PFSK-1 (cell line): ENCODE measurements at regions not wholly inside any gene's neighbourhood (a gene's known extent, or its start where the extent isn't known, plus 50 kb on each side); places are given as distances from the start of the nearest gene placed in this dataset.

Source experiments
- FOXP2 ChIP-seq: optimal IDR thresholded peaks from 2 replicates; pipeline ENCODE3; 2011; ENCODE audit warnings: borderline replicate concordance, control low read depth, inconsistent platforms; ENCODE audit not compliant: insufficient read depth; ENCODE audit errors: extremely low read length, extremely low read depth
- POLR2AphosphoS5 ChIP-seq: IDR thresholded peaks from 2 replicates; pipeline ENCODE4 v1.6.1; 2012; ENCODE audit warnings: low read depth, mild to moderate bottlenecking, control low read depth, low read length, moderate library complexity
- REST ChIP-seq, 2 experiments: IDR thresholded peaks; 2 replicates each; pipeline versions ENCODE4 v1.6.1 to v1.8.0; 2011 to 2012; ENCODE audit warnings: low read depth in 2 of 2, low read length in 2 of 2, control low read depth in 1 of 2, inconsistent platforms in 1 of 2, mild to moderate bottlenecking in 1 of 2, moderate library complexity in 1 of 2; ENCODE audit not compliant: insufficient read depth in 1 of 2
- SIN3A ChIP-seq: IDR thresholded peaks from 2 replicates; pipeline ENCODE4 v1.6.1; 2012; ENCODE audit warnings: mild to moderate bottlenecking, low read length, moderate library complexity, borderline replicate concordance; ENCODE audit not compliant: insufficient read depth
- TAF1 ChIP-seq: IDR thresholded peaks from 2 replicates; pipeline ENCODE4 v1.6.1; 2012; ENCODE audit warnings: low read length, control low read depth, borderline replicate concordance; ENCODE audit not compliant: insufficient read depth

GRCh38 chr6:132219901-132220300, 181.4 kb downstream of the MOXD1 start:
- TF ChIP-seq FOXP2, result no peak
- no peak for TF ChIP-seq TAF1
- TF ChIP-seq SIN3A, result no peak
- TF ChIP-seq REST (IDR thresholded peaks at IDR 0.05; ENCODE audit: insufficient read depth in 1 of 2, low read depth in 2 of 2, low read length in 2 of 2), result no peak
- TF ChIP-seq POLR2AphosphoS5, result no peak

- no peak for TF ChIP-seq TAF1
- no peak for TF ChIP-seq POLR2AphosphoS5
- TF ChIP-seq SIN3A, result no peak
- no peak for TF ChIP-seq REST (IDR thresholded peaks at IDR 0.05; ENCODE audit: insufficient read depth in 1 of 2, low read depth in 2 of 2, low read length in 2 of 2)
- TF ChIP-seq FOXP2, result no peak
Measured at GRCh38 chr6:132218059-132218696, 183.1 kb downstream of the MOXD1 start.

GRCh38 chr6:132215805-132216204, 185.5 kb downstream of the MOXD1 start:
- no peak for TF ChIP-seq FOXP2
- TF ChIP-seq TAF1, result no peak
- TF ChIP-seq POLR2AphosphoS5, result no peak
- TF ChIP-seq SIN3A, result no peak
- TF ChIP-seq REST (IDR thresholded peaks at IDR 0.05; ENCODE audit: insufficient read depth in 1 of 2, low read depth in 2 of 2, low read length in 2 of 2), result no peak

GRCh38 chr6:132214716-132215115, 186.6 kb downstream of the MOXD1 start:
- TF ChIP-seq SIN3A, result no peak
- TF ChIP-seq TAF1, result no peak
- TF ChIP-seq FOXP2, result no peak
- TF ChIP-seq POLR2AphosphoS5, result no peak
- no peak for TF ChIP-seq REST (IDR thresholded peaks at IDR 0.05; ENCODE audit: insufficient read depth in 1 of 2, low read depth in 2 of 2, low read length in 2 of 2)

GRCh38 chr6:132213732-132214131, 187.5 kb downstream of the MOXD1 start:
- TF ChIP-seq POLR2AphosphoS5 (no peak), TAF1 (no peak), REST (IDR thresholded peaks at IDR 0.05; ENCODE audit: insufficient read depth in 1 of 2, low read depth in 2 of 2, low read length in 2 of 2) (no peak), SIN3A (no peak), FOXP2 (no peak)
